Stimulated activated CD4-positive, alpha-beta T cell treated with anti-CD3 and anti-CD28 coated beads, Interleukin-2, amount 100 ng/mL, for 4 hours (primary cell): ENCODE measurements at regions not wholly inside any gene's neighbourhood (a gene's known extent, or its start where the extent isn't known, plus 50 kb on each side); places are given as distances from the start of the nearest gene placed in this dataset.

Experiments
- DNase-seq: peaks from one replicate; pipeline ENCODE4 v3.0.0-alpha.2; 2020; ENCODE audit warnings: low read depth

- DNase-seq, result no peak
These were observed 126.1 kb downstream of the GDAP2 start for GRCh38 chr1:117803318-117803717.

- no peak for DNase-seq
These were observed 119.7 kb downstream of the GDAP2 start for GRCh38 chr1:117809764-117810163.

GRCh38 chr1:117810553-117810952 lies 118.9 kb downstream of the GDAP2 start:
- DNase-seq, result no peak

- DNase-seq, result no peak
These were observed 116.4 kb downstream of the GDAP2 start for GRCh38 chr1:117812869-117813511.
